ENCODE measurements at regions not wholly inside any gene's neighbourhood (a gene's known extent, or its start where the extent isn't known, plus 50 kb on each side); places are given as distances from the start of the nearest gene placed in this dataset.
"Not testable (repeated sequence)": the region's sequence is repeated elsewhere in the genome, so short reads cannot be mapped to it uniquely, and the experiment has no call there.

- DNase-seq (ENCODE audit: low read depth in 2 of 2): no peak
Observed at GRCh38 chr20:22529150-22530019, 55.0 kb downstream of the FOXA2 start.

GRCh38 chr20:22526512-22527012 is 57.8 kb downstream of the FOXA2 start:
- no peak for DNase-seq (ENCODE audit: low read depth in 2 of 2)

- no peak for DNase-seq (ENCODE audit: low read depth in 2 of 2)
Observed at GRCh38 chr20:22525821-22526220, 58.6 kb downstream of the FOXA2 start.

GRCh38 chr20:22525069-22525820 is 59.1 kb downstream of the FOXA2 start:
- no peak for DNase-seq (ENCODE audit: low read depth in 2 of 2)

GRCh38 chr20:22524393-22525015 is 59.9 kb downstream of the FOXA2 start:
- DNase-seq (ENCODE audit: low read depth in 2 of 2): no peak

- no peak for DNase-seq (ENCODE audit: low read depth in 2 of 2)
Observed at GRCh38 chr20:22523499-22524392, 60.6 kb downstream of the FOXA2 start.

GRCh38 chr20:22523128-22523498 is 61.3 kb downstream of the FOXA2 start:
- DNase-seq (ENCODE audit: low read depth in 2 of 2): no peak

GRCh38 chr20:22522701-22523100 is 61.7 kb downstream of the FOXA2 start:
- DNase-seq (ENCODE audit: low read depth in 2 of 2): no peak

- DNase-seq (ENCODE audit: low read depth in 2 of 2): not testable (repeated sequence)
Observed at GRCh38 chr20:22521940-22522339, 62.4 kb downstream of the FOXA2 start.

GRCh38 chr20:22520381-22520780 is 64.0 kb downstream of the FOXA2 start:
- DNase-seq (ENCODE audit: low read depth in 2 of 2): no peak

GRCh38 chr20:22515264-22515663 is 69.1 kb downstream of the FOXA2 start:
- DNase-seq (ENCODE audit: low read depth in 2 of 2): no peak

GRCh38 chr20:22513574-22513973 is 70.8 kb downstream of the FOXA2 start:
- DNase-seq (ENCODE audit: low read depth in 2 of 2): no peak

- no peak for DNase-seq (ENCODE audit: low read depth in 2 of 2)
Observed at GRCh38 chr20:22512911-22513489, 71.4 kb downstream of the FOXA2 start.

GRCh38 chr20:22511943-22512910 is 72.1 kb downstream of the FOXA2 start:
- DNase-seq (ENCODE audit: low read depth in 2 of 2): no peak

- DNase-seq (ENCODE audit: low read depth in 2 of 2): no peak
Observed at GRCh38 chr20:22509843-22510147, 74.6 kb downstream of the FOXA2 start.

GRCh38 chr20:22509090-22509842 is 75.1 kb downstream of the FOXA2 start:
- no peak for DNase-seq (ENCODE audit: low read depth in 2 of 2)

- no peak for DNase-seq (ENCODE audit: low read depth in 2 of 2)
Observed at GRCh38 chr20:22508426-22508825, 75.9 kb downstream of the FOXA2 start.

- DNase-seq (ENCODE audit: low read depth in 2 of 2): no peak
Observed at GRCh38 chr20:22507240-22507961, 77.0 kb downstream of the FOXA2 start.

- no peak for DNase-seq (ENCODE audit: low read depth in 2 of 2)
Observed at GRCh38 chr20:22506827-22507226, 77.5 kb downstream of the FOXA2 start.

All from stimulated activated CD8-positive, alpha-beta memory T cell treated with anti-CD3 and anti-CD28 coated beads, Interleukin-7, amount 100 ng/mL, for 1 hour (primary cell).